ENCODE measurements at regions not wholly inside any gene's neighbourhood (a gene's known extent, or its start where the extent isn't known, plus 50 kb on each side); places are given as distances from the start of the nearest gene placed in this dataset.
A peak's percentile ranks its signal among the peaks of the same experiment; 100 is the strongest.

DNA sequence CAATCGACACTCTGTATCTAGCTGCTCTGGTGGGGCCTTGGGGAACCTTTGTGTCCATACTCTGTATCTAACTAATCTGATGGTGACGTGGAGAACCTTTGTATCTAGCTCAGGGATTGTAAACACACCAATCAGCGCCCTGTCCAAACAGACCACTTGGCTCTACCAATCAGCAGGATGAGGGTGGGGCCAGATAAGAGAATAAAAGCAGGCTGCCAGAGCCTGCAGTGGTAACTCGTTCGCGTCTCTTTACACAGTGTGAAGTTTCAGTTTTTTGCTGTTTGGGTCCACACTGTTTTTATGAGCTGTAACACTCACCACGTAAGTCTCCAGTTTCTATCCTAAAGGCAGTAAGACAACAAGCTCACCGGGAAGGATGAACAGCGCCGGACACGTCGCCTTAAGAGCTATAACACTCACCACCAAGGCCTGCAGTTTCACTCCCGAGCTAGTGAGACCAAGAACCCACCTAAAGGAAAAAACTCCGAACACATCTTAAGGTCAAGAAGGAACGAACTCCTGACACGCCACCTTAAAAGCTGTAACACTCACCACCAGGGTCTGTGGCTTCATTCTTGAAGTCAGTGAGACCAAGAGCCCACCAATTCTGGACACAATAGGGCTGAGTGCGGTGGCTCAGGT, 64.6 kb downstream of the KPNA2 start:
- H3K9ac ChIP-seq (ENCODE audit: control insufficient read depth, extremely low read depth, insufficient read depth, low read length), result no peak overlapping the region
- FAIRE-seq (no peak), DNase-seq (ENCODE audit: low read depth, low spot score) (no peak)
- H2AFZ ChIP-seq (ENCODE audit: control insufficient read depth, low read length), result no peak overlapping the region
- H4K20me1 ChIP-seq (ENCODE audit: control insufficient read depth, extremely low read depth, insufficient read depth, low read length), result no peaks in the 10 kb centered on the region
- H3K4me3 ChIP-seq (ENCODE audit: control insufficient read depth in 2 of 3, extremely low read depth in 1 of 3, insufficient read depth in 2 of 3, low read depth in 1 of 3, low read length in 3 of 3), result no peak overlapping the region
- peaks cover 6% of the 10 kb centered on the region for H3K4me1 ChIP-seq (ENCODE audit: control insufficient read depth, extremely low read depth, insufficient read depth, low read length)
- H3K79me2 ChIP-seq (ENCODE audit: control insufficient read depth, insufficient read depth, low read length), result no peaks in the 10 kb centered on the region
- H3K27me3 ChIP-seq (ENCODE audit: control insufficient read depth, extremely low read depth, insufficient read depth, low read length), result no peaks in the 10 kb centered on the region
- no peak overlapping the region for H3K27ac ChIP-seq (ENCODE audit: control insufficient read depth, insufficient read depth, low read length)
- TF ChIP-seq EZH2 (IDR thresholded peaks at IDR 0.05; ENCODE audit: low read length), result no peak
- TF ChIP-seq, protein P1, sequence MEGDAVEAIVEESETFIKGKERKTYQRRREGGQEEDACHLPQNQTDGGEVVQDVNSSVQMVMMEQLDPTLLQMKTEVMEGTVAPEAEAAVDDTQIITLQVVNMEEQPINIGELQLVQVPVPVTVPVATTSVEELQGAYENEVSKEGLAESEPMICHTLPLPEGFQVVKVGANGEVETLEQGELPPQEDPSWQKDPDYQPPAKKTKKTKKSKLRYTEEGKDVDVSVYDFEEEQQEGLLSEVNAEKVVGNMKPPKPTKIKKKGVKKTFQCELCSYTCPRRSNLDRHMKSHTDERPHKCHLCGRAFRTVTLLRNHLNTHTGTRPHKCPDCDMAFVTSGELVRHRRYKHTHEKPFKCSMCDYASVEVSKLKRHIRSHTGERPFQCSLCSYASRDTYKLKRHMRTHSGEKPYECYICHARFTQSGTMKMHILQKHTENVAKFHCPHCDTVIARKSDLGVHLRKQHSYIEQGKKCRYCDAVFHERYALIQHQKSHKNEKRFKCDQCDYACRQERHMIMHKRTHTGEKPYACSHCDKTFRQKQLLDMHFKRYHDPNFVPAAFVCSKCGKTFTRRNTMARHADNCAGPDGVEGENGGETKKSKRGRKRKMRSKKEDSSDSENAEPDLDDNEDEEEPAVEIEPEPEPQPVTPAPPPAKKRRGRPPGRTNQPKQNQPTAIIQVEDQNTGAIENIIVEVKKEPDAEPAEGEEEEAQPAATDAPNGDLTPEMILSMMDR (optimal IDR thresholded peaks at IDR 0.05 in 1 of 3, IDR thresholded peaks at IDR 0.05 in 1 of 3, conservative IDR thresholded peaks at IDR 0.05 in 1 of 3; ENCODE audit: extremely low read depth in 1 of 3, insufficient read depth in 2 of 3, low read length in 3 of 3), result no peak
- dilution Hi-C loops (cut with MboI; ENCODE audit: extremely low pct_ligation_motif_present, low sequenced_read_pairs), result no loop called here
- no peaks in the 10 kb centered on the region for H3K9me1 ChIP-seq (ENCODE audit: control insufficient read depth, extremely low read depth, insufficient read depth, low read length)
- no peaks in the 10 kb centered on the region for H3K36me3 ChIP-seq (ENCODE audit: control insufficient read depth in 2 of 2, extremely low read depth in 1 of 2, insufficient read depth in 2 of 2, low read length in 2 of 2)
- no peak overlapping the region for H3K4me2 ChIP-seq (ENCODE audit: control insufficient read depth, extremely low read depth, insufficient read depth, low read depth, low read length)
- no peaks in the 10 kb centered on the region for H3K9me3 ChIP-seq (ENCODE audit: control insufficient read depth, low read depth, low read length)

DNA sequence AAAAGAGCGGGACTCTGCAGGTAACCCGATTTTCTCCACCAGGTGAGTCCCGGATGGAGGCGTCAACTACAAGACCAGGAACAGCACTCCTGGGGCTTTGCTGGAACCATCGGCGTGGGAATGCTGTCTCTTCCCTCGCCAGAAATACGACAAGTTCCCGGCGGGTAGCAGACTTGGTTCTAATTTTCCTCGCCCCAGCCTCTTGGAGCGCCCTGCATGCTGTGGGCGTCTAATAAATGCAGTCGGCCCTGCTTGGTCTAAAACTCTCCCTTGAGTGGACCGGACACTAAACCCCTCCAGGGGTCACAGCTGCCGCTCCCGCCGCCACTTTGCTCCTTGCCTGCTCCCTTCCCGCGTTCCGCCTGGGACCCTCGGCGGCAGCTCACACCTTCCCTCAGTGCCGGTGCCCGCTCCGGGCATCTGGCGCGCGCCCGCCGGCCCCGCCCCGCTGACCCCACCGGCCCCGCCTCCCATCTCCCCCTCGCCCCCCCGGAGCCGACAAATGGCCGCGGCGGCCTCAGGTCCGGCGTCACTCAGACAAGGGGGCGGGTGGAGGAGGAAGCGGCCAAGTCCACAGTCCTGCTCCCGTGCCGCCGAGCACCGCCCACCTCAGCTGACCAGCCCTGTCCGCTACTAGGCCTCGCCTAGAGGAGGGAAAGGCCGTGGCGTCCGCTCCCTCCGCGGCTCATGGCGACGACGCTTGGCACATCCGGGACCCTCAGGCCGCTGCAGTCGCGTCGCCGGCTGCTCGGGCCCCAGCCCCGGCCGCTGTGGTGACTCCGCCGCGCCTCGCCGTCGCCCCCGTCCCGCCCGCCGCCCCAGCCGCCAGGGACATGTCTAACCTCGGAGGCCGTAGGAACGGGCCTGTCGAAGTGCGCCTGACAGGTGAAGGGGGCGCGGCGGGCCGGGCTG, 65.8 kb downstream of the KPNA2 start:
- H3K4me1 ChIP-seq (ENCODE audit: control insufficient read depth, extremely low read depth, insufficient read depth, low read length), result peaks cover 6% of the 10 kb centered on the region

More for the DNA sequence above, 65.8 kb downstream of the KPNA2 start:
- peak; percentile 25 for DNase-seq (ENCODE audit: low read depth, low spot score)
- Histone ChIP-seq H2AFZ (ENCODE audit: control insufficient read depth, low read length) (peak overlapping the region; percentile 93), H3K4me3 (ENCODE audit: control insufficient read depth in 2 of 3, extremely low read depth in 1 of 3, insufficient read depth in 2 of 3, low read depth in 1 of 3, low read length in 3 of 3) (peak overlapping the region; percentile 65 to 74 (median 67)), H3K79me2 (ENCODE audit: control insufficient read depth, insufficient read depth, low read length) (no peaks in the 10 kb centered on the region), H3K9me1 (ENCODE audit: control insufficient read depth, extremely low read depth, insufficient read depth, low read length) (no peaks in the 10 kb centered on the region), H3K27me3 (ENCODE audit: control insufficient read depth, extremely low read depth, insufficient read depth, low read length) (no peaks in the 10 kb centered on the region), H3K9me3 (ENCODE audit: control insufficient read depth, low read depth, low read length) (no peaks in the 10 kb centered on the region), H3K9ac (ENCODE audit: control insufficient read depth, extremely low read depth, insufficient read depth, low read length) (peak overlapping the region; percentile 68), H3K36me3 (ENCODE audit: control insufficient read depth in 2 of 2, extremely low read depth in 1 of 2, insufficient read depth in 2 of 2, low read length in 2 of 2) (no peaks in the 10 kb centered on the region), H3K4me2 (ENCODE audit: control insufficient read depth, extremely low read depth, insufficient read depth, low read depth, low read length) (peak overlapping the region; percentile 82), H4K20me1 (ENCODE audit: control insufficient read depth, extremely low read depth, insufficient read depth, low read length) (no peaks in the 10 kb centered on the region), H3K27ac (ENCODE audit: control insufficient read depth, insufficient read depth, low read length) (no peak overlapping the region)
- TF ChIP-seq, protein P1 (optimal IDR thresholded peaks at IDR 0.05 in 1 of 3, IDR thresholded peaks at IDR 0.05 in 1 of 3, conservative IDR thresholded peaks at IDR 0.05 in 1 of 3; ENCODE audit: extremely low read depth in 1 of 3, insufficient read depth in 2 of 3, low read length in 3 of 3), result no peak
- no peak for TF ChIP-seq EZH2 (IDR thresholded peaks at IDR 0.05; ENCODE audit: low read length)
- no peak for FAIRE-seq
- dilution Hi-C loops (cut with MboI; ENCODE audit: extremely low pct_ligation_motif_present, low sequenced_read_pairs), result no loop called here

All from keratinocyte (primary cell).